ENCODE measurements at regions not wholly inside any gene's neighbourhood (a gene's known extent, or its start where the extent isn't known, plus 50 kb on each side); places are given as distances from the start of the nearest gene placed in this dataset.

DNA sequence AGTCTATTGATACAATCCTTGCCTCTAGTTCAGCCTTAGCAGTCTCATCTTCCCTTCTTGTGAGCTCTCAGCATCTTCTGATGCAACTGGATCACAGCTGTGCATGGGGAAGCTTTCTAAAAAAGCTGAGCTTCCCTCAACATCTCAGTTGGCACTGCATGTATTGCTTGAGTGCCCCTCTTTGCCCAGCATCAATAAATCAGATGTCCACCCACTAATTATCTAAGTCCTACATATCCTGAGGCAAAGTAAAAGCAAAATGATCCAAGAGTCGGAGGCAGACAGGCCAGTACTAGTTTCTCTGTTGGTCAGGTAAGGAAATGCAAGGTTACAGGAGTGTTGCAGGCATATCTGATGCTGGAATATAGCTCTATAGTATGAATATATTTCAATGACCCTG, 334.5 kb upstream of the NCAM1 start (continued):
- no peak for TF ChIP-seq CEBPB (IDR thresholded peaks at IDR 0.05; ENCODE audit: low read depth, low read length)
- TF ChIP-seq, protein P1, sequence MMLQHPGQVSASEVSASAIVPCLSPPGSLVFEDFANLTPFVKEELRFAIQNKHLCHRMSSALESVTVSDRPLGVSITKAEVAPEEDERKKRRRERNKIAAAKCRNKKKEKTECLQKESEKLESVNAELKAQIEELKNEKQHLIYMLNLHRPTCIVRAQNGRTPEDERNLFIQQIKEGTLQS (IDR thresholded peaks at IDR 0.05; ENCODE audit: insufficient read depth, low read depth, low read length) = no peak
- TF ChIP-seq MAFK (IDR thresholded peaks at IDR 0.05; ENCODE audit: low read depth, low read length) = no peak

Measured in H1 (cell line).